Calu3 (cell line): ENCODE measurements at regions not wholly inside any gene's neighbourhood (a gene's known extent, or its start where the extent isn't known, plus 50 kb on each side); places are given as distances from the start of the nearest gene placed in this dataset.

Experiments
- BruUV-seq: library from RNA; stranded (reverse); fragments of 400-500 nt; replicated peaks from 2 replicates; lab custom pipeline; 2021; lab: Mats Ljungman, UMichigan
- CTCF ChIA-PET: fragments of 300-600 bp; sonication (Branson Sonifier 250); formaldehyde crosslinking; loops from one replicate; lab custom pipeline; 2022; ENCODE audit warnings: antibody characterized with exemption; lab: Charles Lee
- DNase-seq: peaks from one replicate; pipeline ENCODE4 v3.0.0; 2022
- H3K27ac Mint-ChIP-seq: one replicate; pipeline ENCODE4 v1.8.0; 2022; ENCODE audit warnings: mixed read lengths; ENCODE audit not compliant: unreplicated experiment
- H3K27me3 Mint-ChIP-seq: one replicate; pipeline ENCODE4 v1.8.0; 2022; ENCODE audit warnings: mixed read lengths; ENCODE audit not compliant: unreplicated experiment
- H3K36me3 Mint-ChIP-seq: one replicate; pipeline ENCODE4 v1.8.0; 2022; ENCODE audit warnings: mild to moderate bottlenecking, moderate library complexity, mixed read lengths; ENCODE audit not compliant: insufficient read depth, unreplicated experiment
- H3K4me1 Mint-ChIP-seq: one replicate; pipeline ENCODE4 v1.8.0; 2022; ENCODE audit warnings: mild to moderate bottlenecking, low read depth, mixed read lengths; ENCODE audit not compliant: unreplicated experiment
- H3K4me3 Mint-ChIP-seq: one replicate; pipeline ENCODE4 v1.8.0; 2022; ENCODE audit warnings: mild to moderate bottlenecking, low read depth, moderate library complexity, mixed read lengths; ENCODE audit not compliant: unreplicated experiment
- H3K9me3 Mint-ChIP-seq: one replicate; pipeline ENCODE4 v1.8.0; 2022; ENCODE audit warnings: low read depth, mixed read lengths; ENCODE audit not compliant: unreplicated experiment
- intact Hi-C: fragments of 100-400 bp; cut with micrococcal nuclease; formaldehyde crosslinking; loops from one replicate; pipeline ENCODE4 v1.10.0; 2022; ENCODE audit not compliant: unreplicated experiment
- TF ChIP-seq, protein P1 (sequence below): fragments of 200-600 bp; IDR thresholded peaks from one replicate; pipeline ENCODE4 v1.8.0; 2022; ENCODE audit warnings: antibody characterized with exemption; ENCODE audit not compliant: unreplicated experiment

DNA sequence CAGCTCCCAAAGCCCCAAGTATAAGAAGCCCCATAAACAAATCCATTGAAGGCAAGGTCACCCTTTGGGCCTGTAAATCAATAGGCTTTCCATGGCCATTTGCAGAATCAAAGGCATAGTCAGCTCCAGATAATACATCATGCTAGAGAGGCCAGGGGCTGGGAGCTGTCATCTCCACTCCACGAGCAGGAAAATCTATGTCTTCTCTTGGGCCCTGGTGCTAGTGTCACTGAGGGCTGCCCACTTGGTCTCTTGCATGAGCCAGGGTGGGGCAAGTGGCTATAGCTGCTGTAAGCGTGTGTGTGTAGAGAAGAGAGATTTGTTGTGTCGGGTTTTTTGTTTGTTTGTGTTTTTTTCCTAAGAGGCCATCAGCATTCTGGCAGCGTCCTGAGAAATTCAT, 90.0 kb upstream of the ZNF618 start:
- intact Hi-C loops, result no loop called here
- TF ChIP-seq, protein P1, sequence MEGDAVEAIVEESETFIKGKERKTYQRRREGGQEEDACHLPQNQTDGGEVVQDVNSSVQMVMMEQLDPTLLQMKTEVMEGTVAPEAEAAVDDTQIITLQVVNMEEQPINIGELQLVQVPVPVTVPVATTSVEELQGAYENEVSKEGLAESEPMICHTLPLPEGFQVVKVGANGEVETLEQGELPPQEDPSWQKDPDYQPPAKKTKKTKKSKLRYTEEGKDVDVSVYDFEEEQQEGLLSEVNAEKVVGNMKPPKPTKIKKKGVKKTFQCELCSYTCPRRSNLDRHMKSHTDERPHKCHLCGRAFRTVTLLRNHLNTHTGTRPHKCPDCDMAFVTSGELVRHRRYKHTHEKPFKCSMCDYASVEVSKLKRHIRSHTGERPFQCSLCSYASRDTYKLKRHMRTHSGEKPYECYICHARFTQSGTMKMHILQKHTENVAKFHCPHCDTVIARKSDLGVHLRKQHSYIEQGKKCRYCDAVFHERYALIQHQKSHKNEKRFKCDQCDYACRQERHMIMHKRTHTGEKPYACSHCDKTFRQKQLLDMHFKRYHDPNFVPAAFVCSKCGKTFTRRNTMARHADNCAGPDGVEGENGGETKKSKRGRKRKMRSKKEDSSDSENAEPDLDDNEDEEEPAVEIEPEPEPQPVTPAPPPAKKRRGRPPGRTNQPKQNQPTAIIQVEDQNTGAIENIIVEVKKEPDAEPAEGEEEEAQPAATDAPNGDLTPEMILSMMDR, result no peak
- Mint-ChIP-seq H3K9me3 (no peaks in the 10 kb centered on the region), H3K27ac (no peak overlapping the region), H3K4me1 (no peaks in the 10 kb centered on the region), H3K27me3 (peaks cover 86% of the 10 kb centered on the region), H3K36me3 (no peaks in the 10 kb centered on the region), H3K4me3 (no peak overlapping the region)
- no peak for DNase-seq
- no TSS peak for BruUV-seq
- CTCF ChIA-PET, result no interaction called here

GRCh38 chr9:113787871-113788270, 88.2 kb upstream of the ZNF618 start:
- H3K27ac Mint-ChIP-seq, result no peak overlapping the region
- H3K36me3 Mint-ChIP-seq, result no peaks in the 10 kb centered on the region
- CTCF ChIA-PET, result no interaction called here
- H3K9me3 Mint-ChIP-seq, result no peaks in the 10 kb centered on the region
- no peaks in the 10 kb centered on the region for H3K4me1 Mint-ChIP-seq
- TF ChIP-seq, protein P1, result no peak
- peaks cover 84% of the 10 kb centered on the region for H3K27me3 Mint-ChIP-seq
- DNase-seq, result no peak
- H3K4me3 Mint-ChIP-seq, result no peak overlapping the region
- no TSS peak for BruUV-seq
- intact Hi-C loops, result no loop called here

DNA sequence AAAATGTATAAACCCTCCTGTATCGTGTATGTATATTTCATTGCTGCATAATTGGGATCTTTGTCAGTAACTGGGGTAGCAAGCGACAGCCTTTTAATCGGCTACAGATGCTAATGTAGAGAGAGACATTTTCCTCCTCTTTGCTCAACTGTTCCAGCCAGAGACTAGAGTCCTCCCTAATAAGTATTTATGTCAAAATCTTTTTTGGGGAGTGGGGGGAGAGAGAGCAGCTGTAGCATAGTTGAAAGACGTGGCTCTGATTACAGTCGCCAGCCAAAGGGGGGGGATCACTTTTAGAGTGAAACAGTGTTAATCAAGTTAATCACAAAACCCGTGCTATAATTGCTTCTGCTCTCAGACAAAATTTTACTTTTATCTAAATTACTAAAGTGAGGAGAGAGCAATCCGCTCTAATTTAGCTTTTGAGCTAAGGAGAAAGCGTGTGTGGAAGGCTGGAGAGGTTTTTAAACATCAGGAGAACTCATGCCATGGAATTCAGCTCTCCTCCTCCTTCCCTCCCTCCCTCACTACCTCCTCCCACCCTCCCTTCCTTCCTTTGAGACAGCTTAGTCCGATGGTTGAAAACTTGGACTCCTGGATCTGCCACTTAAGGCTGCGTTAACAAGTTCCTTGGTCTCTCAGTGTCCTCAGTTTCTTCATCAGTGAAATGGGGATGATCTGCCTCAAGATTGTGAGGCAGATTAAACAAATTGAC, 87.3 kb upstream of the ZNF618 start:
- CTCF ChIA-PET, result no interaction called here
- H3K27ac Mint-ChIP-seq, result no peak overlapping the region
- peaks cover 84% of the 10 kb centered on the region for H3K27me3 Mint-ChIP-seq
- no peak overlapping the region for H3K4me3 Mint-ChIP-seq
- BruUV-seq, result no TSS peak
- intact Hi-C loops, result no loop called here
- H3K36me3 Mint-ChIP-seq, result no peaks in the 10 kb centered on the region
- H3K4me1 Mint-ChIP-seq, result no peaks in the 10 kb centered on the region
- DNase-seq, result no peak
- H3K9me3 Mint-ChIP-seq, result no peaks in the 10 kb centered on the region
- TF ChIP-seq, protein P1, result no peak

- no peaks in the 10 kb centered on the region for H3K36me3 Mint-ChIP-seq
- H3K9me3 Mint-ChIP-seq, result no peaks in the 10 kb centered on the region
- H3K4me1 Mint-ChIP-seq, result no peaks in the 10 kb centered on the region
- H3K27me3 Mint-ChIP-seq, result peaks cover 75% of the 10 kb centered on the region
- no TSS peak for BruUV-seq
- no peak overlapping the region for H3K27ac Mint-ChIP-seq
- no peak for DNase-seq
- CTCF ChIA-PET, result interaction anchor here (0.5 kb wide), 1 partner anchor 32 kb away, joined by 3 read pairs; no protein-coding TSS in a partner anchor
- no peak overlapping the region for H3K4me3 Mint-ChIP-seq
- intact Hi-C loops, result no loop called here
- TF ChIP-seq, protein P1, result no peak
Measured at GRCh38 chr9:113790093-113790492, 86.0 kb upstream of the ZNF618 start.
